Right lobe of liver (tissue), 4 donors: ENCODE measurements at regions not wholly inside any gene's neighbourhood (a gene's known extent, or its start where the extent isn't known, plus 50 kb on each side); places are given as distances from the start of the nearest gene placed in this dataset.

Source experiments
- POLR2A ChIP-seq: fragments of 450-650 bp; IDR thresholded peaks from one replicate; pipeline ENCODE4 v1.6.1; 2017; ENCODE audit warnings: antibody characterized with exemption, mild to moderate bottlenecking
- TF ChIP-seq, protein P1 (sequence below), 4 donors: fragments of 200-600 bp in 3 of 4; fragments of 450-650 bp in 1 of 4; IDR thresholded peaks; one replicate each; pipeline versions ENCODE4 v1.5.1 to v1.8.0; 2016 to 2022; ENCODE audit warnings: antibody characterized with exemption in 4 of 4, mild to moderate bottlenecking in 2 of 4
- donor health status: DM: no; HTN: no; CAD: no.
- donor health status: DM: no; HTN: no; CAD: no.
- donor health status: DM: no; HTN: yes; CAD: no.

DNA sequence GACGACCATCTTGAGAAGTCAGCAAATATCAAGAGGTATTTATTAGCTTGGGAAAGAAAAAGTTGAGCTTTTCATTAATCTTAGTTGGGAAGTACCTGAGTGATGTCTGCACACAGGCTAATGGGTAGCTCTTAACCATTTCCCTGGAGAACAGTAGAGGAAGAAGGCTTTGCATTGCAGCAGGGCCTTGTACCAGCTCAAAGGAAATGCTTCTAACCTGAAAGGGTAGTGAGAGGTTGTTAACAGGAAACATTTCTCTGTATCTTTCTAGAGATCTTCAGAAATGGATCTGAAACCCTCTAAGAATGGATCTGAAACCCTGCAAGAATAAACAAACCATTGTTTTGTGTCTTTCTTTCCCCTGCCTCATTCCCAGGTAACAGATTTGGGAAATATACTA lies 393.3 kb downstream of the PLK2 start:
- no peak for TF ChIP-seq POLR2A
- TF ChIP-seq, protein P1, sequence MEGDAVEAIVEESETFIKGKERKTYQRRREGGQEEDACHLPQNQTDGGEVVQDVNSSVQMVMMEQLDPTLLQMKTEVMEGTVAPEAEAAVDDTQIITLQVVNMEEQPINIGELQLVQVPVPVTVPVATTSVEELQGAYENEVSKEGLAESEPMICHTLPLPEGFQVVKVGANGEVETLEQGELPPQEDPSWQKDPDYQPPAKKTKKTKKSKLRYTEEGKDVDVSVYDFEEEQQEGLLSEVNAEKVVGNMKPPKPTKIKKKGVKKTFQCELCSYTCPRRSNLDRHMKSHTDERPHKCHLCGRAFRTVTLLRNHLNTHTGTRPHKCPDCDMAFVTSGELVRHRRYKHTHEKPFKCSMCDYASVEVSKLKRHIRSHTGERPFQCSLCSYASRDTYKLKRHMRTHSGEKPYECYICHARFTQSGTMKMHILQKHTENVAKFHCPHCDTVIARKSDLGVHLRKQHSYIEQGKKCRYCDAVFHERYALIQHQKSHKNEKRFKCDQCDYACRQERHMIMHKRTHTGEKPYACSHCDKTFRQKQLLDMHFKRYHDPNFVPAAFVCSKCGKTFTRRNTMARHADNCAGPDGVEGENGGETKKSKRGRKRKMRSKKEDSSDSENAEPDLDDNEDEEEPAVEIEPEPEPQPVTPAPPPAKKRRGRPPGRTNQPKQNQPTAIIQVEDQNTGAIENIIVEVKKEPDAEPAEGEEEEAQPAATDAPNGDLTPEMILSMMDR (IDR thresholded peaks at IDR 0.05) = no peak
